H1 (cell line): ENCODE measurements at regions not wholly inside any gene's neighbourhood (a gene's known extent, or its start where the extent isn't known, plus 50 kb on each side); places are given as distances from the start of the nearest gene placed in this dataset.

ENCODE experiments used
- CTCF ChIA-PET: fragments of 300-600 bp; sonication (Branson Sonifier 250); formaldehyde crosslinking; loops from one replicate; lab custom pipeline; 2021; ENCODE audit not compliant: partially characterized antibody; lab: Charles Lee
- POLR2A ChIA-PET: fragments of 300-600 bp; sonication (Branson Sonifier 250); formaldehyde crosslinking; loops from one replicate; lab custom pipeline; 2021; ENCODE audit warnings: inconsistent platforms; ENCODE audit not compliant: partially characterized antibody; lab: Charles Lee
- DNase-seq, 2 experiments: peaks; one replicate each; pipeline versions ENCODE4 v3.0.0 to v3.0.0-alpha.2; 2010 to 2022; ENCODE audit warnings: low spot score in 2 of 2, low read depth in 1 of 2, mixed read lengths in 1 of 2
- FAIRE-seq: peaks from 2 replicates; lab custom pipeline; 2011; peaks lifted over from hg19 to GRCh38; lab: Jason Lieb, UNC
- H2AFZ ChIP-seq: 2 replicates; pipeline ENCODE4 v1.8.1; 2012; ENCODE audit warnings: low read length, inconsistent platforms
- H2AK5ac ChIP-seq: 2 replicates; pipeline ENCODE4 v1.6.1; 2013; ENCODE audit warnings: low read depth, low read length
- H2BK120ac ChIP-seq: replicated peaks from 2 replicates; pipeline ENCODE3; 2013; ENCODE audit warnings: low read depth, low read length, inconsistent platforms
- H2BK12ac ChIP-seq: 2 replicates; pipeline ENCODE4 v1.6.1; 2013; ENCODE audit warnings: low read depth, low read length
- H2BK15ac ChIP-seq: 2 replicates; pipeline ENCODE4 v1.6.1; 2013; ENCODE audit warnings: low read length
- H2BK20ac ChIP-seq: 2 replicates; pipeline ENCODE4 v1.6.1; 2013; ENCODE audit warnings: low read length
- H2BK5ac ChIP-seq: 2 replicates; pipeline ENCODE4 v1.6.1; 2013; ENCODE audit warnings: low read depth, low read length
- H3K14ac ChIP-seq: 2 replicates; pipeline ENCODE4 v1.6.1; 2013; ENCODE audit warnings: inconsistent platforms; ENCODE audit not compliant: insufficient read length
- H3K18ac ChIP-seq: 2 replicates; pipeline ENCODE4 v1.6.1; 2013; ENCODE audit warnings: low read length; ENCODE audit errors: extremely low read depth
- H3K23ac ChIP-seq: 2 replicates; pipeline ENCODE4 v1.6.1; 2013; ENCODE audit warnings: inconsistent platforms; ENCODE audit not compliant: insufficient read length
- H3K23me2 ChIP-seq: 2 replicates; pipeline ENCODE4 v1.6.1; 2013; ENCODE audit warnings: low read depth, low read length
- H3K27ac ChIP-seq: 2 replicates; pipeline ENCODE4 v1.6.1; 2011; ENCODE audit warnings: low read depth, low read length, inconsistent platforms
- H3K27me3 ChIP-seq, 4 experiments: replicated peaks in 1 of 4; 1 replicate in 1 of 4; 2 replicates in 3 of 4; pipeline versions ENCODE4 v1.6.1 to v1.8.1; 2011 to 2013; ENCODE audit warnings: low read length in 3 of 4, mild to moderate bottlenecking in 3 of 4, inconsistent platforms in 2 of 4, mixed read lengths in 2 of 4, moderate library complexity in 1 of 4; ENCODE audit not compliant: control insufficient read depth in 3 of 4, insufficient read depth in 3 of 4; ENCODE audit errors: extremely low read depth in 1 of 4
- H3K36me3 ChIP-seq, 4 experiments: 2 replicates each; pipeline versions ENCODE4 v1.6.1 to v1.8.1; 2011 to 2013; ENCODE audit warnings: mild to moderate bottlenecking in 4 of 4, low read length in 3 of 4, moderate library complexity in 2 of 4, control low read depth in 1 of 4, inconsistent platforms in 1 of 4; ENCODE audit not compliant: insufficient read depth in 4 of 4, control insufficient read depth in 2 of 4
- H3K4ac ChIP-seq: replicated peaks from 2 replicates; pipeline ENCODE3; 2013; ENCODE audit warnings: low read length, low read depth, mixed read lengths, inconsistent platforms; ENCODE audit not compliant: insufficient read length
- H3K4me1 ChIP-seq, 4 experiments: replicated peaks in 1 of 4; 1 replicate in 1 of 4; 2 replicates in 3 of 4; pipeline versions ENCODE4 v1.6.1 to v1.8.1; 2011 to 2013; ENCODE audit warnings: low read length in 3 of 4, inconsistent platforms in 2 of 4, mixed read lengths in 1 of 4; ENCODE audit not compliant: insufficient read depth in 4 of 4, control insufficient read depth in 3 of 4
- H3K4me2 ChIP-seq, 2 experiments: 2 replicates each; pipeline versions ENCODE4 v1.6.1 to v1.8.1; 2011 to 2013; ENCODE audit warnings: low read depth in 2 of 2, low read length in 2 of 2, control low read depth in 1 of 2, inconsistent platforms in 1 of 2, mild to moderate bottlenecking in 1 of 2; ENCODE audit not compliant: insufficient read depth in 1 of 2
- H3K4me3 ChIP-seq, 4 experiments: fragments of 200-600, 300-600 bp in 1 of 4; sonication (generic), shearing (Covaris generic), sonication (Bioruptor Twin) in 1 of 4; 2 replicates each; pipeline versions ENCODE4 v1.5.1 to v1.8.1; 2011 to 2016; ENCODE audit warnings: low read length in 4 of 4, low read depth in 3 of 4, control low read depth in 2 of 4, inconsistent platforms in 2 of 4, mild to moderate bottlenecking in 2 of 4, mixed read lengths in 1 of 4, moderate library complexity in 1 of 4; ENCODE audit not compliant: insufficient read depth in 2 of 4; ENCODE audit errors: extremely low read depth in 1 of 4
- H3K56ac ChIP-seq: replicated peaks from 2 replicates; pipeline ENCODE3; 2013; ENCODE audit warnings: low read depth, mild to moderate bottlenecking, mixed read lengths, low read length, inconsistent platforms; ENCODE audit not compliant: insufficient read length
- H3K79me1 ChIP-seq: 2 replicates; pipeline ENCODE4 v1.6.1; 2013; ENCODE audit warnings: low read depth, low read length, control low read depth
- H3K79me2 ChIP-seq, 2 experiments: 2 replicates each; pipeline versions ENCODE4 v1.6.1 to v1.8.1; 2012 to 2013; ENCODE audit warnings: low read length in 2 of 2, mild to moderate bottlenecking in 2 of 2, inconsistent platforms in 1 of 2; ENCODE audit not compliant: insufficient read depth in 2 of 2, control insufficient read depth in 1 of 2
- H3K9ac ChIP-seq, 4 experiments: replicated peaks in 1 of 4; 1 replicate in 1 of 4; 2 replicates in 3 of 4; pipeline versions ENCODE4 v1.6.1 to v1.8.1; 2011 to 2013; ENCODE audit warnings: low read depth in 3 of 4, low read length in 3 of 4, control low read depth in 2 of 4, mild to moderate bottlenecking in 2 of 4, moderate library complexity in 2 of 4, inconsistent platforms in 1 of 4; ENCODE audit errors: extremely low read depth in 1 of 4
- H3K9me3 ChIP-seq, 2 experiments: 2 replicates each; pipeline versions ENCODE4 v1.6.1 to v1.8.1; 2012 to 2013; ENCODE audit warnings: mild to moderate bottlenecking in 2 of 2, moderate library complexity in 2 of 2, control low read depth in 1 of 2, inconsistent platforms in 1 of 2, low read depth in 1 of 2, low read length in 1 of 2, mixed read lengths in 1 of 2; ENCODE audit not compliant: insufficient read depth in 2 of 2
- H4K20me1 ChIP-seq, 2 experiments: replicated peaks in 1 of 2; 2 replicates each; pipeline versions ENCODE3 to v1.8.1; 2011 to 2013; ENCODE audit warnings: inconsistent platforms in 2 of 2, low read length in 2 of 2, mild to moderate bottlenecking in 1 of 2; ENCODE audit not compliant: insufficient read depth in 2 of 2, control insufficient read depth in 1 of 2
- H4K5ac ChIP-seq: 2 replicates; pipeline ENCODE4 v1.6.1; 2013; ENCODE audit warnings: low read length, low read depth, mixed read lengths, inconsistent platforms; ENCODE audit not compliant: insufficient read length
- H4K8ac ChIP-seq: 2 replicates; pipeline ENCODE4 v1.8.0; 2013; ENCODE audit warnings: mild to moderate bottlenecking, moderate library complexity, low read length, inconsistent platforms; ENCODE audit not compliant: insufficient read depth; ENCODE audit errors: extremely low read depth
- H4K91ac ChIP-seq: replicated peaks from 2 replicates; pipeline ENCODE3; 2013; ENCODE audit warnings: low read length, mixed read lengths, inconsistent platforms; ENCODE audit not compliant: insufficient read length
- BACH1 ChIP-seq: IDR thresholded peaks from 2 replicates; pipeline ENCODE4 v1.6.1; 2012; ENCODE audit warnings: low read length, improper control_type of control experiment
- EP300 ChIP-seq, 2 experiments: IDR thresholded peaks; 1 replicate in 1 of 2; 2 replicates in 1 of 2; pipeline ENCODE4 v1.6.1; 2011 to 2012; ENCODE audit warnings: low read depth in 2 of 2, low read length in 2 of 2, mild to moderate bottlenecking in 2 of 2, borderline replicate concordance in 1 of 2, inconsistent platforms in 1 of 2, moderate library complexity in 1 of 2
- SP1 ChIP-seq: IDR thresholded peaks from 2 replicates; pipeline ENCODE4 v1.6.1; 2011; ENCODE audit warnings: low read depth, low read length
- WGBS, 2 experiments: shearing (Covaris generic) in 1 of 2; methylation state at CpG; one replicate each; pipeline versions ENCODE4 v1.1.6 to v1.1.7; 2013 to 2015; ENCODE audit warnings: low lambda C conversion rate in 2 of 2, mixed read lengths in 2 of 2, inconsistent platforms in 1 of 2, low coverage in 1 of 2, missing lambda C conversion rate in 1 of 2; ENCODE audit not compliant: insufficient replicate concordance in 2 of 2, insufficient coverage in 1 of 2, insufficient read length in 1 of 2; ENCODE audit errors: extremely low coverage in 1 of 2, missing lambda C conversion rate in 1 of 2; 5-methylcytosine and 5-hydroxymethylcytosine counted together
- TF ChIP-seq, protein P1 (sequence below): IDR thresholded peaks from 2 replicates; pipeline ENCODE4 v1.6.1; 2012; ENCODE audit warnings: inconsistent platforms

DNA sequence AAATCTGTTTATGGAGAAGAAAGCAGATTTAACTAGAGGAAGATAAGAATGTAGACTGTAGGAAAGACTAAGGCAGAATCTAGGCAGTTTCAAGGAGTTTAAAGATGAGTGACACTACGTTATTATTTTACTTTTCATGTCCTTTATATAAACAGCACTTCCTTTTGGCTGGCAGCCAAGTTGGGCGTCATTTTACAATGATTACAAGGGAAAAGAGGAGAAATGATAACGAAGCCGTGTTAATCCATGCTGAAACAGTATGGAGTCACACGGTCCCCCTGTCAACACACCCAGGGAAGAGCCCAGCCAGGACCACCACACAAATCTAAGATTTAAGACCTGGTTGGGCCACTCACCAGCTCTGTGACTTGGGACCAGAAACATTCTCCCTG lies 83.7 kb upstream of the NEO1 start:
- Histone ChIP-seq H3K14ac (no peak overlapping the region), H3K4me1 (peaks cover 0 to 3% (median under 1%) of the 10 kb centered on the region in 4 experiments; a peak in 1 of 7 replicates), H3K79me1 (no peaks in the 10 kb centered on the region), H4K91ac (no peak overlapping the region), H3K23ac (no peak overlapping the region), H3K23me2 (no peaks in the 10 kb centered on the region), H4K20me1 (no peaks in the 10 kb centered on the region), H2BK20ac (no peak overlapping the region), H4K5ac (no peak overlapping the region), H2BK12ac (no peak overlapping the region), H3K4me3 (no peak overlapping the region), H2BK5ac (no peak overlapping the region), H2BK120ac (no peak overlapping the region), H2AFZ (no peak overlapping the region), H3K56ac (no peak overlapping the region), H4K8ac (no peak overlapping the region), H3K27me3 (no peaks in the 10 kb centered on the region), H2BK15ac (no peak overlapping the region), H3K9ac (no peak overlapping the region), H2AK5ac (no peak overlapping the region), H3K18ac (no peak overlapping the region), H3K27ac (no peak overlapping the region), H3K36me3 (no peaks in the 10 kb centered on the region), H3K4me2 (no peak overlapping the region), H3K4ac (no peak overlapping the region), H3K79me2 (no peaks in the 10 kb centered on the region), H3K9me3 (no peaks in the 10 kb centered on the region)
- DNase-seq (no peak), FAIRE-seq (no peak)
- POLR2A ChIA-PET = no interaction called here
- TF ChIP-seq, protein P1, sequence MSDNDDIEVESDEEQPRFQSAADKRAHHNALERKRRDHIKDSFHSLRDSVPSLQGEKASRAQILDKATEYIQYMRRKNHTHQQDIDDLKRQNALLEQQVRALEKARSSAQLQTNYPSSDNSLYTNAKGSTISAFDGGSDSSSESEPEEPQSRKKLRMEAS = no peak
- TF ChIP-seq BACH1 (no peak), EP300 (IDR thresholded peaks at IDR 0.05; ENCODE audit: borderline replicate concordance in 1 of 2, low read depth in 2 of 2, low read length in 2 of 2) (no peak), SP1 (no peak)
- CTCF ChIA-PET = interaction anchor here (0.5 kb wide), 1 partner anchor 86 kb away, joined by 3 read pairs; no protein-coding TSS in a partner anchor
- 82% methylated on average over 5 of the region's 5 CpGs; no CpG with 5 or more reads in 1 of the 2 experiments for WGBS, 2 experiments
